Hippocampal formation (tissue), 2 donors: ENCODE measurements at regions not wholly inside any gene's neighbourhood (a gene's known extent, or its start where the extent isn't known, plus 50 kb on each side); places are given as distances from the start of the nearest gene placed in this dataset.
"Not testable (repeated sequence)": the region's sequence is repeated elsewhere in the genome, so short reads cannot be mapped to it uniquely, and the experiment has no call there.

ENCODE experiments used
- DNase-seq, 2 donors: peaks; one replicate each; lab custom pipeline; 2025; lab: John Stamatoyannopoulos, UW

DNA sequence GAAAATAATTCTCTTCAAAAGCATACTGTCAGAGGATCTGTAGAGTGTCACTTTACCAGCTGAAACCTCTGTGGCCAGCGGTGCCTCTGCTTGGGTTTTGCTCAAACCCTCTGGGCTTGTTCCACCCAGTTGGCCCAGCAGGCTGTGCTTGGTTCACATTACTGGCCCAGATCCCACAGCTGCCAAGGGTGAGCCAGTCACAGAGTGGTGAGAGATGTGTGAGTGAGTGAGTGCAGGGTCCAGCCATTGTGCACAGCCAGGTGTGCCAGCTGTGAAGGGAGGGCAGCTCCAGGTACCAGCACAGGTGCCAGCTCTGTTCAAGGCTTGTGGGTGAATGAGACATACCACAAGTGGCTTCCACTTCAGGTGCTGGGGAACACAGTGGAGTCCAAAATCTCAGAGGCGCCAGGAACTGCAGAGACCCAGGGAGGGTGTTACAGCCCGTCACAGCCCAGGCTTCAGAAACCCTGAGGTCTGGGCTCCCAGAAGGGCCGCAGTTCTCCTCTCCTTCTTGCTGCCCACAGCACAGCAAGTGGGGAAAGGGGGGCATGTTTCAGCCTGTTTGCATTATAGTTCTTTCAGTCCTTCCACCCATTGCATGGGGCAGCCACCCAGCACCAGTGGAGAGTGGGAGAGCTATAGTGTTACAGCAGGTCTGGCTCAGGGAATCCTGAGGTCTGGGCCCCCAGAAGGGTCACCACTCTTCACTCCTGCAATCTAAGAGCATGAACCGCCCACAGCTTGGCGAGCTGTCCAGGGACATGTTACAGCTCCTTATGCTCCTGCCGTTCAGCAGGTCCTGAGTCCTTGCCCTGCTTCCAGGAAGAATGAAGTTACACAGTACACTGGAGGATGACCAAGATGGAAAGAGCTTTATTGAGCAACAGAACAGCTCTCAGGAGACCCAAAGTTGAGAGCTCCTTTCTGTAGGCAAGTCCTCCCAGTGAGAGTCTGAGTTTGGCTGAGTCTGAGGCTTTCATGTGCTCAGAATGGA lies 931.7 kb upstream of the SORCS1 start:
- no peak for DNase-seq

DNA sequence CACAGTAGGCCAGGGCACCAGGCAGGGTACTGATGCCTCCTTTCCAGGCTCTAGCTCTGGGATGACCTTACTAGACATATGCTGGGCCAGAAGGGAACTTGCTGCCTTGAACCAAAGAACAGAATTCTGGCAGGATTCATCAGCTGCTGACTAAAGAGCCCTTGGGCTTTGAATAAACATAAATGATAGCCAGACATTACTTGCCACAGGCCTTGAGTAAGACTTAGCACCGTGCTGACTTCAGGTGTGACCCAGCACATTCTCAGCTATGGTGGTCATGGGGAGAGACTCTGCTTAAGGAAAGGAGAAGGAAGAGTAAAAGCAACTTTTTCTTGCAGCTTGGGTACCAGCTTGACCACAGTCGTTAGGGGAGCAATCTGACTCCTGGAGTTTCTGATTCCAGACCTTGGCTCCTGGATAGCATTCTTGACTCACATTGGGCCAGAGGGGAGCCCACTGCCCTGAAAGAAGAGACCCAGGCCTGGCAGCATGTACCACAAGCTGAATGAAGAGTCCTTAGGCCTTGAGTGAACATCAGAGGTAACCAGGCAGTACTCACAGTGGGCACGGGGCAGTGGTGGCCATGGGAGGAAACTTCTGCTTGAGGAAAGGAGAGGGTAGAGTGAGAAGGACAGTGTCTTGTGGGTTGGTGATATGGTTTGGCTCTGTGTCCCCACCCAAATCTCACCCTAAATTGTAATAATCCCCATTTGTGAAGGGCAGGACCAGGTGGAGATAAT lies 926.1 kb upstream of the SORCS1 start:
- no peak for DNase-seq

DNA sequence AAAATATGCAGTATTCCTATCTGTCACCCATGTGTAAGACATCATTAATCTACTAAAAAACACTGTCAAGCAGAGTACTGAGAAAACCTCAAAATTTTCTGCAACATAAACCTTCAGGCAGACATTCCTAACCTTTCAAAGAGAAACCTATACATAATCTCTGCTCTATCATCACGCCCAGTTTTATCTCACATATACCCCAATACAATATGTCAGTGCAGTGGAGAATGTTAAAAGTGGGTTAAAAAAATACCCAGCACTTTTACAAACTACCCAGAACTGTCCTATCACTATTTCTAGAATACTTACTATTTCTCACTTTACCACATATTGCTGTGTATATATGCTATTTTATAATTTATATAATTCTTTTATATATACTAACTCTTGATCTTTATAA lies 922.0 kb upstream of the SORCS1 start:
- DNase-seq, result no peak

DNA sequence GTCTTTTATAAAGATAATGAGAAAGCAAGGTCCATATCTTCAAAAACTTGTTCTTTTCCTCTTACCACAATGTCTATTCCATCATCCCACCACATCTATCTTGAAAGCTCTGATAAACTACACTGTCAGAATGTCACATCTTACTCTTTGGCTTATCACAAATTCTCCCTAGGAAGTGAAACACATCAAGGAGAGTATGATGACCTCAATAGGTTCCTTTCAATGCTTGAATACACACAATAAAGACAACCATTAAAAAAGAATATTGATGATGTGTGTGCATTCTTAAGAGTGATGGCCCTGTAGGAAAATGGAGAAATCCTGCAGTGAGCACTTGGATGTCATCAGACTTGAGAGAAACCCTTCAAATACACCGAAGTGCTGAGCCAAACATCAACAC lies 918.1 kb upstream of the SORCS1 start:
- DNase-seq, result no peak

DNA sequence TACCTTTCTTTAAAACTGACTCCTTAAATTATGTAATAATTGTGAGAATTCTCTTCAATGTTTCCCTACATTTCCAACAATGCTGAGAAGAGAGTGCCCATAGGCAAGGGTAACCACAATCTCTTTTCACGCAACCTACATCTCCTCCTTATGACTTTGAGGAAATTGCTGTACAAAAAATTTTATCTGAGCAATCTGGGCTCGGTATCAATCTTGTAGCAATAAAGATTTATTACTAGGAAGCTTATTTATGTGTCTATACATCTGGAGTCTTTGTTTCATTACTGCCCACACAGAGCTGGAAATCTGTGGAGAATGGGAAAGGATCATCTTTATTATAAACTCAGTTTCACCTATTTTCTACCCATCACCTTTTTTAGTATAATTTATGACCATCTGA lies 913.8 kb upstream of the SORCS1 start:
- DNase-seq, result no peak

DNA sequence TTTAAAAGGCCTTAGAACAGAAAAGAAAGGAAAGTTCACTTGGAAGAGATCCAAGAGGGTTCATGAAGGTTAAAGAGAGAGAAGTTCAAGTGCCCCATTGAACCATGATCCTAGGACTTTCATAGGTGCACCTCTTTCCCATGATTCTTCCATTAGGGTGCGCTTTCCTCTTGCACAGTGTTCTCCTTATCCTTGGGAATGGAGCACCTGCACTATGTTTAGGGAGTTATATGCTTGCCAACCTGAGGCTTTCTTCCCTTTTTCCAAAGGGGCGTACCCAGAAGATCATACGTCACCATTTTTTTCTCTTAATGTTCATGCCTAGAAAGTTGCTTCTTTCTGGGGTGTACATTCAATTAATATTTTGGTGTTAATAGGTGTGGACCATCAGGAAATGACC lies 908.0 kb upstream of the SORCS1 start:
- no peak for DNase-seq

DNA sequence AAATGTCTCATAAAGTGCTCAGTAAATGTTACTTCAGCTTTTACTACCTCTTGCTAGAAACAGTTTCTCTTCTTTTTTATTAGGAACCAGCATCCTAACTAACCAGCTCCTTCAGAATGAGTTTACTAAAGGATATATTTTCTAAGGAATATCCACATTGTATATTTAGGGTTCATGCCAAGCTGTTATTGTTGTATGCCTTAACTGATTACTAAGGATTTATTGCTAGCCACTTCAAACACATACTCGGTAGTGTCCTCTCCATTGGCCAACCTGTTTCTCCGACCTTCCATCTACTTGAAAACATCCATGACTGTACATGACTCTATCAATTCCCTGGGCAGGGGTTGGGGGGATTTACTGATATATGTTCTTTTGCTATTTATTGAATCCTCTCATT lies 906.3 kb upstream of the SORCS1 start:
- no peak for DNase-seq

DNA sequence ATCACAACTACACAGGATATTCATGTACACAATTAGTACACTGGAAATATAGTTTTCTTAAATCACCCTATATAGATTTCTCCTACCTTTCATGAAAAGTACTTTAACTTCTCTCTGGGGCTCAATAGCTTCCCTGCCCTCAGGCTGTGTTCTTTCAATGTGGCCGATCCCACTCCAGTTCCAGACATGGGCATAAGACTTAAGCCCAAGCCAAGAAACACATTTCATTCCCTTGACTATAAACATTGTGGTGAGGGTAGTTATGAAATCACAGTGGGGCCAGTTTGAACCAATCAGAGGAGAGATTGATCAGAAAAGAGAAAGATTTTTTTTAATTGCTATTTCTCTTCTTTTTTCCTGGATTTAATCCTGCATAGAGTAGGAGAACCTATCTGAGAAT lies 904.6 kb upstream of the SORCS1 start:
- no peak for DNase-seq

DNA sequence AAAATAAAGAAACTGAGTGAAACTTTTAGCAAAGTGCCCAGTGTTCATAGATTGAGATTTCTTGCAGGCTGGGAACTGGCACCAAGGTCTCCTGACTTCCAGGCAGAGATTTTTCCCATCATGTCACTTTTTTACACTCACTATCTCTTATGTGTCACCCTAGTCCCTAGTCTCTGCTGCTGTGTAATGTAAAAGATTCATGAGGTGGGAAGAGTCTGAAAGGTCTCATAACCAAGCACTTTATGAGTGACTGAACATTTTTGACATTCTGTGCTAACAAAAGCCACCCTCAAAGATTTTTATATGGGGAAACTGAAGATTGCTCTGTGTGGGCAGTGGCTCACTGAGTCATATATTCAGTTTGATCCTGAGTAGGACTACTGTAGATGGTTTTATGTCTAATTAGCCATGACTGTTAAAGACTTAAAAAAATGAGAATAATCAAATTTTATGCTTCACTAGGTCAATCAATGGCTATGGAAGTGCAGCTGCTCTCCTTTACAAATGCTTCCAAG lies 900.3 kb upstream of the SORCS1 start:
- DNase-seq, result no peak

DNA sequence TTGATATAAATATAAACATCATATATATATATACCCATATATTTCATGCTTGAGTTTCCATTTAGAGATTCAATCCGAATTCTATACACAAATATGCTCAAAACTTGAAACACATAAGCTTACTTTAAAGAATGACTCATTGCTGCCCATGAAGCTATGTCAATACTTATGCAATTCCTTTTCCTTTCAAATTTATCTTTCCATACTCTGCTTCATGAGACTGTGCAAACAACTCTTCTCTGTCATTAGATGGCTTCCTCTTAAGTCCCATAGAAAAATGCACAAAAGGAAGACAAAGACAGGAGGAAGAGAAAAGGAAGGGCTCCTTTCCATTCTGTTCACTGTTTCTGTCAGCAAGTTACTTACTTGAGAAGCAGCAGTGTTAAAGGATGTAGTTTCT lies 895.7 kb upstream of the SORCS1 start:
- DNase-seq, result no peak

DNA sequence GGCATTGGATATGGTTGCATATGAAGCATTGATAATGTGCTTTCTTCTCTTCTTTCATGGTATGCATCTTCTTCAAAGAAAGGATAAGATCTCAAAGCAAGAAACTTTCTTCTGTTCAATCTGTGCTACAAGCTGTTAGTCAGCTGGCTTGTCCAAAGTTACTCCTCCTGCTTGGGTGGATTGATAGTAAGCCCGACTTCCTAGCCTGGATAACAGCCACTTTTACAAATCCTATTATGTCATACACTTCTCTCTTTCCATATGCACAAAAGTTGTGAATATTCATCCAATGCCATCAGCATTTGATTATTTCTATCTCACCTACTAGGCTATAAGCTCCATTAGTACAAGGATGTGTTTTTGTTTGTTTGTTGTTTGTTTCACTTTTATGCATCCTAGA lies 891.0 kb upstream of the SORCS1 start:
- DNase-seq, result no peak

DNA sequence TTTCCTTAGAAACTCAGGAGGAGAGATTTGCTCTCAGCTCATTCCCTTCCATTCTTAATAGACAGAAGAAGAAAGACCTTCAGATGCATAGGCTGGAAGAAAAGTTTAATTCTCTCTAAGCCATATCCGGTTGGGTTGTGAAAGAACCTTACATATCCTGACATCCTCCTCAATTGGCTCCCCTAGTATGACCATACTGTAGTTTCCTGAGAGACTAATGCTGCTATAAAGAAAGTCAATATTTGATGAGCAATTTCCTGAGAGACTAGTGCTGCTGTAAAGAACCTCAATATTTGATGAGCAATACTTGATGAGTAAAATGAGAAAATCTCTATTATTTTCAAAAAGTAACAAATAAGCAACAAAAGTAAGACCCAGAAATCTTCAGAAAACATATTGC lies 888.5 kb upstream of the SORCS1 start:
- no peak for DNase-seq

DNA sequence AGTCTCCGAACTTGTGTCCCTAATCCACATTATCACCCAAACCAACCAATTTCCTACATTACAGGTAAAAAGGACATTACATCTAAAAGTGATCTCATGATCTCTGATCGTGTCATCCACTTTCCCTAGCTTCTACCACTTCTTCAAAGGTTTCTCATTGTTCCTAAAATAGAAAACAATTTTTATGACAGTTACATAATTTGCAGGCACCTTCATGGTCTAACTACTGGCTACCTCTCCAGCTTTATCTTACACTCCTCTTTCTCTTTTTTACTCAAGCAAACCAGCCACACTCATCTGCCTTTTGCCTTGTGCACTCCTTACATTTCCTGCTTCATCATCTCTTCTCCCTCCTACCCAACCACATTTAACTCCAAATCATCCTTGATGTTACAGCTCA lies 886.7 kb upstream of the SORCS1 start:
- DNase-seq, result no peak

DNA sequence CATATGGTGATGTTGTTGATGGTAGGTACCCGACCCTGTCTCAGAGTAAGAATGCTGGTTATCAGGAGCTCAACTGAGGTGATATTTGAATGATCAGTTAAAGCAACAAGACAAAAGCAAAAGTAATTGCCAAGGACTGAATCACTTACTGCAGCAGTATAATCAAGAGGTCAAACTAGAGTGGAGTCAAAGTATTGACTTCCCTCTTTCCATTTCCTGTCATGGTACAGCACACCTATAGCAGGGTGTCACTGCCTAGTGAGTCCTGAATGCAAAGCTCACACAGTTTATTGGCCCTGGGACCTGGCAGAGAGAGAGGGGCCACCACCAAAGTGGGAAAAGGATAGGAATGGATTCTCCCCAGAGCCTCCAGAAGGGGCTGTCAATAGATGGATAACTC lies 886.1 kb upstream of the SORCS1 start:
- no peak for DNase-seq

DNA sequence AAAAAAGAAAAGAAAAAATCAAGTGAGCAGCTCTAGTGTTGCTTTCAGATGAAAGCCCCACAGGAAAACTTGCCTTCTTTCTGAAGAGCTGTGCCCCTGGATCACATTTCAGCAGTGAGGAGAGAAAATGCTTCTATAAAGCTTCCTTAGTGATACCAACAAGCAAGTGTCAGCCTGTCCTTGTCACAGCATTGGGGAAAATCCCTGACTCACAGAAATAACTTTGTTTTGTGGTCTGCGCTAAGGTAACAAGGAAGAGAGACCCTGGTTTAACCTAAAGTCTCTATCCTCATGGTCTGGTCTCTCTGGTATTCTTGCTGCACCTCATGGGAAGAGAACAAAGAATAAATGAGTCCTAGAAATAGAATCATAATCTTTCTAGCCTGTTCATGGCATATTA lies 885.2 kb upstream of the SORCS1 start:
- no peak for DNase-seq

DNA sequence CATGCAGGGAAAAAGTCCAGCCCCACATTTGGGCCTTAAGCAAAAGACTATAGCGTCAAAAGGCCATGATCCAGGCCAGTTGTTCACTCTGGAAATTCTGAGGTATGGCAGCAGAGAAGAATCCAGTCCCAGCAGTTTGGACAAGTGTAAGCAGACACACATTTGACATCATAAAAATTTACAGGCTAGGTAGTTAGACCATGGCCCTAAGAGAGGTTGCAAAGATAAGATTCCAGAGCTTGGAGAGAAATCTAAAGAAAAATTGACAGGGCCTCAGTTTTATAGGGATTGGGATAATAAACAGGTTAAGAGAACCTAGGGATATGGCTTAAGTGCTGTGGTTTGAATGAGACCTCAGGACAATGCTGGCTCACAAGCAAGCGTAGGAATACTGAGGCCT lies 884.4 kb upstream of the SORCS1 start:
- DNase-seq, result no peak

DNA sequence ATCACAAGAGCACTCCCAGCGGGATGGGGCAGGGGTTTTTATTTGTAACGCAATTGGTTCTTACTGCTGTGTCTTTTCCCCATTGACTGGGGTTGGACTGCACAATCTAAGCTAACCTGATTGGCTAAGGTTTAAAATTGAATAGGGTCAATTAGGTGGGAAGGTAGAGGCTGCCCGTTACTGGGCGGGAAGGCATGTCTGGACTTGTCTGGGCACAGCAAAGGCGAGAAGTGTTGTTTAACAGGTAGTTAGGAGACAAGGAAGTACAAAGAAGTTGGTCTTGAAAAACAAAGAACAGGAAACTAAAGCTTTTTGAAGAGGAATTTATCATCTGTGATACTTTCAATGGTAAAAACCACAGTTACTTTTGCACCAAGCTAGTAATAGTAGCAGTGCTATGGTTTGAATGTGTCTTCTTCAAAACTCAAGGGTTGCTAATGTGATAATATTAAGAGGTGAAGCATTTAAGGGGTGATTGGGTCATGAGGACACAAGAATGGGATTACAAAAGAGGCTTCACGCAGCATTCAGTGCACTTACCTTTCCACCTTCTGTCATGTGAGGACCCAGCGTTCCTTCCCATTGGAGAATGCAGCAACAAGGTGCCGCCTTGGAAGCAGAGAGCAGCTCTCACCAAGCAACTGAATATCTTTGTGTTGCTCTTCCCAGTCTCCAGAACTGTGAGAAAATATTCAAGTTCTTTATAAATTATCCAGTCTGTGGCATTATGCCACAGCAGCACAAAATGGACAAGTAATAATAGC lies 875.5 kb upstream of the SORCS1 start:
- DNase-seq, result no peak

DNA sequence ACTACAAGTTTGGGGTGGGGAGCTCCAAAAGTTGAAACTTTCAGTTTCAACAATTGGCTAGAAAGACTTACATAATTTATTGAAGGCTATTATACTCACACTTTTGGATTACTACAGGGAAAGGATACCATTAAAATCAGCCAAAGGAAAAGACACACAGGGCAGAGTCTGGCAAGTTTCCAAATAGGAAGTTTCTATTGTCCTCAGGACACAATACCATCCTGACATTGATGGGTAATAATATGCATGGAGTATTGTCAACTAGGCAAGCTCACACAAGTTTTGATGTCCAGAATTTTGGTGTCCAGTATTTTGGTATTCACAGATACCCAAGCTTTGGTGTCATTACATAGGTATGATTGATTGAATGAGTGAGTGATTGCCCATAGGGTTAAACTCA lies 872.6 kb upstream of the SORCS1 start:
- DNase-seq, result no peak

DNA sequence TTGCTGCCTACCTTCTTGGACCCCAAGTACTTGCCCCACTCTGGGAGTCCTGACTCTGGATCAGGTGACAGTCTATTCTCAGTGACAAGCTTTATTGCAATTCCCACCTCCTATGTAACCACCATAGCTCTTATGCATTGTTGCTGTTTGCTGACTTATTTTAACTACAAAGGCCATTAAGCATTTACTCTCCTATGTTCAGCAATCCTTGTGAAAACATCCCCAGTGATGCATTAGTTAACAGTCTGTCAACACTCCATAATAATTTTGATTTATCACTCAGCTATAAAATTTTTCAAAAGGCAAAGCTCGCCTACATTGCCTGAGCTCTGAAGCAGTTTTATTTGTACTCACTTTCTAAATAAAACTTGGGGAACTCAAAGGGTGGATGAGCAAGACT lies 871.8 kb upstream of the SORCS1 start:
- DNase-seq, result no peak

DNA sequence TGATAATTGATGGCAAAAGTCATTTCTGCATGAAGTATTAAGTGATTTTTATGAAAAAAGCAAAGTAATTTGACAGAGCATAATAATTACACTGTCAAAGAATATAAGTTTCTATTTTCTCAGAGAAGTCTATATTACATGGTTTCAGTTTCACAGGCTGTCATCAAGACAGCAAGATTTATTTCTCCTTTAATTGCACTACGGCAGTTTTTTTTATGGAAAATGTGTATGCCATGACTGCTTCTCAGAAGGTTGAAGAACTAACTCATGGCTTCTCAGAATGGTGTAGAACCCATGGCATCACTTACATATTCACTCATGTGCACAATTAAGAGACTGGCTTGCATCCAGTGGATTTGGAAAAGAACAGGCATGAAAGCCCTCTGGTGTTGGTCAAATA lies 870.3 kb upstream of the SORCS1 start:
- DNase-seq, result no peak

DNA sequence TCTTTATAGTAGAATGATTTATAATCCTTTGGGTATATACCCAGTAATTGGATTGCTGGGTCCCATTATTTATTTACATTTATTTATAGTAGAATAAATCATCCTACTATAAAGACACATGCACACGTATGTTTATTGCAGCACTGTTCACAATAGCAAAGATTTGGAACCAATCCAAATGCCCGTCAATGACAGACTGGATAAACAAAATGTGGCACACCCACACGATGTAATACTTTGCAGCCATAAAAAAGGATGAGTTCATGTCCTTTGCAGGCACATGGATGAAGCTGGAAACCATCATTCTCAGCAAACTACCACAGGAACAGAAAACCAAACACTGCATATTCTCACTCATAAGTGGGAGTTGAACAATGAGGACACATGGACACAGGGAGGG lies 869.0 kb upstream of the SORCS1 start:
- DNase-seq, result not testable (repeated sequence)

DNA sequence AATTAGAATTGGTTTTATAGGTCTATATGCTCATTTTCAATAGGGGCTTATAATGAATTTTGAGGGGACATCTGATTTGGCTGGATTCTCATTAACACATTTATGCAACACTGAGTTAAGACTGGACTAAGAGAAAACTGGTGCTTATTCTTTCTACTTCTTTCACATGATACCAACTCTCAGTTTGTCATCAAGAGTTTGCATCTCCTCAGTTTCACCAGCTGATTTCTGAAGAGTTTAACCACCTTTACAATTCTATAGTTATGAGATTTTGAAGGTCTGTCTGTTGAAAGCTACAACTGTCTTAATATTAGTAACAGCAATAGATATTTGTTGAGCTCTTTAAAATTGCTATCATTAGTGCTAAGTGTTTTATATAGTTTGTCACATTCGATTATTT lies 867.0 kb upstream of the SORCS1 start:
- DNase-seq, result no peak

DNA sequence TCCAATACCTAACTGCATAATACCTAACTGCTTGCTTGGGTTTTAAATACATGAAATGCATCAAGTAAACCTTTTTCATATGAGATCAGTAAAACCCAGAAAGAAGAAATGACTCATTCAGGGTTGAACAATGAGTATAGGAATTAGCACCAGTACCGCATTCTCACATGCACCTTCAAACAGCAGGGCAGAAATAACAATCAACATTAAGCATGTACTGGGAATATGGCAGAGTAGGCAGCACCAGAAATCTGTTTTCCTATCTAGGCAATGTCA lies 850.3 kb upstream of the SORCS1 start:
- DNase-seq, result no peak
